Ascending aorta (tissue), 2 donors: ENCODE measurements at regions not wholly inside any gene's neighbourhood (a gene's known extent, or its start where the extent isn't known, plus 50 kb on each side); places are given as distances from the start of the nearest gene placed in this dataset.

Source experiments
- DNase-seq, 2 donors: peaks; one replicate each; pipeline ENCODE4 v3.0.0-alpha.2; 2019; ENCODE audit warnings: low spot score in 2 of 2
- H3K27ac ChIP-seq, 2 donors: fragments of 200-600 bp; sonication (generic); one replicate each; pipeline ENCODE4 v1.5.1; 2016 to 2017; ENCODE audit warnings: mild to moderate bottlenecking in 1 of 2
- H3K27me3 ChIP-seq: fragments of 200-600 bp; sonication (generic); one replicate; pipeline ENCODE4 v1.5.1; 2017
- H3K36me3 ChIP-seq, 2 donors: fragments of 200-600 bp; sonication (generic); one replicate each; pipeline ENCODE4 v1.5.1; 2016
- H3K4me1 ChIP-seq, 2 donors: fragments of 200-600 bp; sonication (generic); one replicate each; pipeline ENCODE4 v1.5.1; 2016 to 2017; ENCODE audit warnings: mild to moderate bottlenecking in 1 of 2
- H3K4me3 ChIP-seq, 2 donors: fragments of 200-600 bp; sonication (generic); one replicate each; pipeline ENCODE4 v1.5.1; 2016 to 2017; ENCODE audit warnings: mild to moderate bottlenecking in 1 of 2
- H3K9me3 ChIP-seq, 2 donors: fragments of 200-600 bp; sonication (generic); one replicate each; pipeline ENCODE4 v1.5.1; 2016
- intact Hi-C: fragments of 100-400 bp; cut with DNase I; formaldehyde crosslinking; loops from one replicate; pipeline ENCODE4 v1.15.1; 2023
- TF ChIP-seq, protein P1 (sequence below), 3 experiments: fragments of 200-600 bp in 2 of 3; fragments of 450-650 bp in 1 of 3; sonication (generic) in 2 of 3; IDR thresholded peaks; one replicate each; pipeline ENCODE4 v1.5.1; 2016 to 2019; ENCODE audit warnings: antibody characterized with exemption in 3 of 3, mild to moderate bottlenecking in 1 of 3, moderate library complexity in 1 of 3

DNA sequence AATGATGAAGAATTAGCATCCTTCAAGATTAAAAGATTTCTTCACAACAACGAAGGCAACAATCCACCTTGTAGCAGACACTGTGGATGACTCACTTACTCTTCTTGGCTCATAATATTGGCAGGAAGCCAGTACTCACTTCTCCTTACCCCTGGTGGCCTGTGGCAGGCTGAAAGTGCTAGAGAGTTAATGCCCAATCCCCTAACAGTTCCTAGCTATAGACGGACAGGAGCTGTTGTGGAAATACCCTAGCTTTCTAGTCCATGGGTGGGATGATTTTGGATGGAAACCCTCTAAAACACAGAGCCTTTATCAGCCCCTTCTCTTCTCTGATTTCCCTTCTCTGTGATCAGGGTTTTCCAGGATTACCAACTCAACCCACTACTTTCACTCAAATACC is 128.6 kb upstream of the NYAP2 start:
- no peaks in the 10 kb centered on the region for H3K36me3 ChIP-seq
- DNase-seq: no peak
- TF ChIP-seq, protein P1, sequence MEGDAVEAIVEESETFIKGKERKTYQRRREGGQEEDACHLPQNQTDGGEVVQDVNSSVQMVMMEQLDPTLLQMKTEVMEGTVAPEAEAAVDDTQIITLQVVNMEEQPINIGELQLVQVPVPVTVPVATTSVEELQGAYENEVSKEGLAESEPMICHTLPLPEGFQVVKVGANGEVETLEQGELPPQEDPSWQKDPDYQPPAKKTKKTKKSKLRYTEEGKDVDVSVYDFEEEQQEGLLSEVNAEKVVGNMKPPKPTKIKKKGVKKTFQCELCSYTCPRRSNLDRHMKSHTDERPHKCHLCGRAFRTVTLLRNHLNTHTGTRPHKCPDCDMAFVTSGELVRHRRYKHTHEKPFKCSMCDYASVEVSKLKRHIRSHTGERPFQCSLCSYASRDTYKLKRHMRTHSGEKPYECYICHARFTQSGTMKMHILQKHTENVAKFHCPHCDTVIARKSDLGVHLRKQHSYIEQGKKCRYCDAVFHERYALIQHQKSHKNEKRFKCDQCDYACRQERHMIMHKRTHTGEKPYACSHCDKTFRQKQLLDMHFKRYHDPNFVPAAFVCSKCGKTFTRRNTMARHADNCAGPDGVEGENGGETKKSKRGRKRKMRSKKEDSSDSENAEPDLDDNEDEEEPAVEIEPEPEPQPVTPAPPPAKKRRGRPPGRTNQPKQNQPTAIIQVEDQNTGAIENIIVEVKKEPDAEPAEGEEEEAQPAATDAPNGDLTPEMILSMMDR (IDR thresholded peaks at IDR 0.05): no peak
- no peak overlapping the region for H3K4me3 ChIP-seq
- intact Hi-C loops: no loop called here
- H3K27me3 ChIP-seq: no peaks in the 10 kb centered on the region
- no peaks in the 10 kb centered on the region for H3K4me1 ChIP-seq
- no peaks in the 10 kb centered on the region for H3K9me3 ChIP-seq
- no peak overlapping the region for H3K27ac ChIP-seq

DNA sequence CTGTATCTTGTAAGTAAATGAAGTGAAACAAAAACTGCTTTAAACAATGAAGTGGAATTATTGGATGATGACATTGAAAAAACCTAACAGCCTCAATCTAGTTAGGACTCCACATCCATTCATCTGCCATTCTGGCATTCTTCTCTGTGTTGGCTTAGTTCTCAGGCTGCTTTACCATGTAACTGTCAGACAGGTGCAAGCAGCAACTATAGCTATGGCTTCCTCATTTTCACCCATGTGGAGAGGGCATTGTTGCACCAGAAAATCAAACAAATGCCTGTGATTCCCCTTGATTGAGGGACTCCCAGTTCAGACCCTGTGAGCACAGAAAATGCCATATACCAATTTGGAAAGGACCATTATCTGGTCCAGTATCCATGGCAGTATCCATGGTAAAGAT is 129.5 kb upstream of the NYAP2 start:
- no peak overlapping the region for H3K4me3 ChIP-seq
- TF ChIP-seq, protein P1 (IDR thresholded peaks at IDR 0.05): no peak
- no peak for DNase-seq
- intact Hi-C loops: no loop called here
- no peaks in the 10 kb centered on the region for H3K36me3 ChIP-seq
- H3K27ac ChIP-seq: no peak overlapping the region
- H3K9me3 ChIP-seq: no peaks in the 10 kb centered on the region
- no peaks in the 10 kb centered on the region for H3K27me3 ChIP-seq
- H3K4me1 ChIP-seq: no peaks in the 10 kb centered on the region

DNA sequence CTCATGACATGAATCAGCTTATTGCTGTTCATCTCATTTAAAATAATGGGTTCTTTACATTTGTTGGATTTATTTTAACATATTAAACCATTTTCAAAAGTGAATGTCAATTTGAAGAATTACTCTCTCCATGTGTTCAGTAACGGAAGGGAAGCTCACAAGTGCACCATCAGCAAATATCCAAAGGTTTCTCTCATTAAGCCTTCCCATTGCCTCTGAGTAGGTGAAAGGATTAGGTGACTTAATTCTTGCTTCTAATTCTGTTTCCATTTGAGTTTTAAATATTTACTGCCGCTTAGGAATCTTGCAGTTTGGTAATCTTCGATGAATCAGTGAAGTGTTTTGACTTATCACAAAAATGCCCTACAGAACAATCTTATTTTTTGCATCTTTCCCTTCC is 145.1 kb upstream of the NYAP2 start:
- DNase-seq: no peak
- no peaks in the 10 kb centered on the region for H3K9me3 ChIP-seq
- no peaks in the 10 kb centered on the region for H3K36me3 ChIP-seq
- H3K27me3 ChIP-seq: no peaks in the 10 kb centered on the region
- H3K4me3 ChIP-seq: no peak overlapping the region
- intact Hi-C loops: no loop called here
- no peaks in the 10 kb centered on the region for H3K4me1 ChIP-seq
- TF ChIP-seq, protein P1 (IDR thresholded peaks at IDR 0.05): no peak
- H3K27ac ChIP-seq: no peak overlapping the region

DNA sequence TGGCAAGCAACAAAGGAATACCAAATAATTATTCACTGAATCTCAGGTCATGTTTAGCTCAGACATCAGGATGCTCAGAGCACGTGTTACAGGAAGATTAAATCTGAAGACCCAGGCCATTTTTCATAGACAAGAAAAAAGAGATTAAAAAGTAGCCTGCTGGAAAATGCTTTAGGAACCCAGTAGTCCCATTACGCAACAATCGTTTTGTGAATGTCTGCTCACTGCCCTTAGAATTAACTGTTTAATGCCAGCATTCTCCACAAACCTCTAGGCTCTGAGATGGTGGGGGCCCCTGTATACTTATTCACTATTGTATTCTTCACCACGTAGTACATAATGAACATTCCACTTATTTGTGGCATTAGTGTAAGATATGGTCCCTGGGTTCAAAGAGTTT is 154.6 kb upstream of the NYAP2 start:
- DNase-seq: no peak
- Histone ChIP-seq H3K4me1 (no peaks in the 10 kb centered on the region), H3K27ac (no peak overlapping the region), H3K36me3 (no peaks in the 10 kb centered on the region), H3K9me3 (no peaks in the 10 kb centered on the region), H3K4me3 (no peak overlapping the region), H3K27me3 (no peaks in the 10 kb centered on the region)
- TF ChIP-seq, protein P1 (IDR thresholded peaks at IDR 0.05): no peak
- intact Hi-C loops: no loop called here

DNA sequence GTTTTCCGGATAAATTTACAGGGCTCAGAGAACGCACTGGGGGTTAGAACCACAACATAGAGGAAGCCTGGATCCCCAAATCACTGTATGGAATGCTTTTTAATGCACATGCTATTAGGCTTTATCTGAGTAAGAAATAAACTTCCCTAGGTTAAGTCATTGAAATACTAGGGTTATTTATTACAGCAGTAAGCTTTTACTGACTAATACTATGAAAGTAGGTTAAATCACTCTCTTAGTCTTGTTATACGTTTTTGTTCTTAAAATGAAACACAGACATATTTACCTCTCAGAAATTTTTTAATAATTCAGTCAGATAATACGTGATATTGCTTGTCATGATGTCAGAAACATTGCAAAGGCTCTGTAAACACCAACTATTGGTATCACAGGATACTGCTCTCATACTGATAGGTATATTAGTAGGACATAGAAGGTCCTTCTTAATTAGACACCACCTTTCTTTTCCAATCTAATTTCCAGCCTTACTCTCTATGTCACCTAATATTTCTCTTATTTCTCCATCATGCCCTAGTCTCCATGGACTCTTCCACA is 162.7 kb upstream of the NYAP2 start:
- Histone ChIP-seq H3K4me3 (no peak overlapping the region), H3K27me3 (no peaks in the 10 kb centered on the region), H3K36me3 (no peaks in the 10 kb centered on the region), H3K27ac (no peak overlapping the region), H3K4me1 (no peaks in the 10 kb centered on the region), H3K9me3 (no peaks in the 10 kb centered on the region)
- intact Hi-C loops: no loop called here
- DNase-seq: no peak
- TF ChIP-seq, protein P1 (IDR thresholded peaks at IDR 0.05): no peak

DNA sequence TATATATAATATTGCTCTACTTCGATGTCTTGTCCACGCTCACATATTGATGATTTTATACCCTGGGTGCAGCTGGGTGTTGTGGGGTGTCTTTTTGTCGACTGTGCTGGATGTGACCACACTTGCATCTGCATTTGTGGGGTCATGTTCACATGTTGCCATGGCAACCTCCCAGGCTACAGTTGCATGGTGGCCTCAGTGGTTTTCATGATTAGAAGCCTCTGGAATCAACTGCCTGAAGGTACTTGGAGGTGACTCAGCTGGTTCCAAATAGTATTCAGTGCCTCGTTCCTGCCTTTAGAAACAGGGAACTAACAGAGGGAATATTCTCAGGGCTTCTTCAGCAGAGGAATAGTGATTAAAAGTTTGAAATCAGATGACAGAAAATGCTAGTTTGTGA is 166.3 kb upstream of the NYAP2 start:
- intact Hi-C loops: no loop called here
- Histone ChIP-seq H3K27me3 (no peaks in the 10 kb centered on the region), H3K4me1 (no peaks in the 10 kb centered on the region), H3K4me3 (no peak overlapping the region), H3K9me3 (no peaks in the 10 kb centered on the region), H3K27ac (no peak overlapping the region), H3K36me3 (no peaks in the 10 kb centered on the region)
- no peak for DNase-seq
- TF ChIP-seq, protein P1 (IDR thresholded peaks at IDR 0.05): no peak
